ENCODE measurements at regions not wholly inside any gene's neighbourhood (a gene's known extent, or its start where the extent isn't known, plus 50 kb on each side); places are given as distances from the start of the nearest gene placed in this dataset.

GRCh38 chr1:173117761-173118160, 67.0 kb upstream of the TNFSF18 start:
- TF ChIP-seq ZNF274 (IDR thresholded peaks at IDR 0.05; ENCODE audit: low read depth, low read length) (no peak), YY1 (IDR thresholded peaks at IDR 0.05; ENCODE audit: insufficient read depth, insufficient read length) (no peak)
